Subcutaneous abdominal adipose tissue (tissue), 5 donors: ENCODE measurements at regions not wholly inside any gene's neighbourhood (a gene's known extent, or its start where the extent isn't known, plus 50 kb on each side); places are given as distances from the start of the nearest gene placed in this dataset.

Experiments
- H3K27ac ChIP-seq: one replicate; pipeline ENCODE4 v1.7.0; 2013; ENCODE audit warnings: low read depth, mild to moderate bottlenecking, inconsistent platforms, low read length, moderate library complexity
- H3K27me3 ChIP-seq, 5 donors: one replicate each; pipeline ENCODE4 v1.7.0; 2013; ENCODE audit warnings: low read length in 5 of 5, inconsistent platforms in 1 of 5; ENCODE audit not compliant: control insufficient read depth in 5 of 5, insufficient read depth in 4 of 5
- H3K36me3 ChIP-seq, 5 donors: one replicate each; pipeline ENCODE4 v1.7.0; 2013; ENCODE audit warnings: low read length in 5 of 5; ENCODE audit not compliant: control insufficient read depth in 5 of 5, insufficient read depth in 5 of 5
- H3K4me1 ChIP-seq, 5 donors: one replicate each; pipeline ENCODE4 v1.7.0; 2013; ENCODE audit warnings: low read length in 5 of 5, mild to moderate bottlenecking in 3 of 5, moderate library complexity in 1 of 5; ENCODE audit not compliant: control insufficient read depth in 5 of 5, insufficient read depth in 5 of 5
- H3K4me3 ChIP-seq, 5 donors: one replicate each; pipeline ENCODE4 v1.7.0; 2013; ENCODE audit warnings: low read length in 5 of 5, low read depth in 1 of 5
- H3K9ac ChIP-seq, 5 donors: one replicate each; pipeline ENCODE4 v1.7.0; 2013; ENCODE audit warnings: low read length in 5 of 5, mild to moderate bottlenecking in 4 of 5, moderate library complexity in 3 of 5
- H3K9me3 ChIP-seq, 5 donors: one replicate each; pipeline ENCODE4 v1.7.0; 2013; ENCODE audit warnings: low read length in 5 of 5; ENCODE audit not compliant: control insufficient read depth in 5 of 5
- donor health status: healthy.
- donor health status: healthy.
- donor health status: healthy.
- donor health status: healthy.
- donor health status: healthy.

DNA sequence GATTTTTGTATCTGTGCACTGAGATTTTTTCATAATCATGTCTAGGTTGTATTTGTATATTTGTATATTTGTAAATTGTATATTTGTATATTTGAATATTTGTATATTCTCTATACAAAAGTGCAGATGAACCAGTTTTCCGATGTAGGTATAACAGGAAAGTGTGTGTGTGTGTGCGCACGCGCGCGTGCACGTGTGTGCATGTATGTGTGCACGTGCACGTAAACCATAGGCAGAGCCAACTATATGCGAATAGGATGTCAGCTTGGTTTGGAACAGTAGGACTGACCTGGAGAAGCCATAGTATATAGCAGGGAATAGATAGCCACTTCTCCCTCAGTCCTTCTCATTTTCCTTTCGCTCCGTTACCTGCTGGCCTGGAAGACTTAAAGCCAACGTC lies 565.8 kb downstream of the XIRP2 start:
- Histone ChIP-seq H3K4me3 (no peak overlapping the region), H3K27me3 (no peaks in the 10 kb centered on the region), H3K9ac (no peak overlapping the region), H3K27ac (no peak overlapping the region), H3K36me3 (no peaks in the 10 kb centered on the region), H3K9me3 (peaks cover 0 to 20% (median 6%) of the 10 kb centered on the region in 5 donors), H3K4me1 (no peaks in the 10 kb centered on the region)

DNA sequence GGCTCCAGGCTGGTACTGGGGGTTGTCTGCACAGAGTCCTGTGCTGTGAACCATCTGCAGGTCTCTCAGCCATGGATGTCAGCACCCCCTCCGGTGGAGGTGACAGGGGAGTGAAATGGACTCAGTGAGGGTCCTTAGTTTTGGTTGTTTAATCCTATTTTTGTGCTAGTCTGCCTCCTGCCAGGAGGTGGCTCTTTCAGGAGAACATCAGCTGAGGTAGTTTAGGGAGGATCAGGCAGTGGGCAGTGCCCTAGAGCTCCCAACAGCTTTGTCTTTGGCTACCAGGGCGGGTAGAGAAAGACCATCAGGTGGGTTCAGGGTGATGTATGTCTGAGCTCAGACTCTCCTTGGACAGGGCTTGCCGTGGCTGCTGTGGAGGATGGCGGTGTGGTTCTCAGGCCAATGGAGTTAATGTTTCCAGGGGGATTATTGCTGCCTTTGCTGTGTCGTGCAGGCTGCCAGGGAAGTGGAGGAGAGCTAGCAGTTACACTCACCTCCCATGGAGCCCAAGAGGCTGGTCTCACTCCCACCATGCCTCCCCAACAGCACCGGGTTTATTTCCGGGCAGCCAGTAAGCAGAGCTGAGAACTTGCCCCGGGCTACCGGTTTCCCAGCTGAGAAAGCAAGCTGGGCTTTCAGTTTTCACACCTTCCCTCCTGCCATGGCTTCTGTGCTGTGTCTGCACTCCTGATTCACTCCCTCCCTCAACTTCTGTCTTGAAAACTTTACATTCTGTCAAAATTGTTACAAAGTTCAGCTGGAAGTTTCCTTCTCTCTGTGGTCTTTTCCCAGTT lies 563.4 kb downstream of the XIRP2 start:
- no peak overlapping the region for H3K9ac ChIP-seq
- no peaks in the 10 kb centered on the region for H3K27me3 ChIP-seq
- no peaks in the 10 kb centered on the region for H3K4me1 ChIP-seq
- H3K36me3 ChIP-seq, result no peaks in the 10 kb centered on the region
- peaks cover 0 to 24% (median 3%) of the 10 kb centered on the region in 5 donors for H3K9me3 ChIP-seq
- no peak overlapping the region for H3K27ac ChIP-seq
- no peak overlapping the region for H3K4me3 ChIP-seq

DNA sequence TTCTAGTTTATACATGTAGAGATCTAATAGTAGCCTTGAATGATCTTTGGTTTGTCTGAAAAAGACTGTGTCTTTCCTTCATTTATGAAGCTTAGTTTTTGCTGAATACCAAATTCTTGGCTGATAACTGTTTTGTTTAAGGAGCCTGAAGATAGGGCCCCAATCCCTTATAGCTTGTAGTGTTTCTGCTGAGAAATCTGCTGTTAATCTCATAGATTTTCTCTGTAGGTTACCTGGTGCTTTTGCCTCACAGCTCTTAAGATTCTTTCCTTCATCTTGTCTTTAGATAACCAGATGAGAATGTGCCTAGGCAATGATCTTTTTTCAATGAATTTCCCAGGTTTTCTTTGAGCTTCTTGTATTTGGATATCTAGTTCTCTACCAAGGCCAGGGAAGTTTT lies 562.1 kb downstream of the XIRP2 start:
- peaks cover 0 to 24% (median 3%) of the 10 kb centered on the region in 5 donors for H3K9me3 ChIP-seq
- H3K9ac ChIP-seq, result no peak overlapping the region
- H3K4me3 ChIP-seq, result no peak overlapping the region
- no peak overlapping the region for H3K27ac ChIP-seq
- no peaks in the 10 kb centered on the region for H3K27me3 ChIP-seq
- H3K36me3 ChIP-seq, result no peaks in the 10 kb centered on the region
- H3K4me1 ChIP-seq, result no peaks in the 10 kb centered on the region

DNA sequence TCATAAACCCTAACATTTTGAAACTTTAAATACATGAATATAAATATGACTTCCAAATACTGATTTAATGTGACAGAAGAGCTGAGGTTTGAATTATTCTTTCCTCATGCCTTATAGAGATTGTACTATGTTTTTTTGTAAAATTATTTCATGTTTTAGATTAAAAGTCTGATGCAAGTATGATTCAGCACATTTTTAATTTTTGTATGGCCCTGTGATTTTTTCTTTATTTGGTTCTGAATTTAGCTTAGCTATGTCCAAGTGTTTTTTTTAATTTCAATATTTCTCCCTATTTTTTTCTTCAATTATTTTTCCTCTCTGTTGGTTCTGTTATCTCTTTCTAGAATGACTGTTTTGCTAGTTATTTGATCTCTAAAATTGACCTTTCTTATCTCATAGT lies 552.1 kb downstream of the XIRP2 start:
- H3K9ac ChIP-seq, result no peak overlapping the region
- H3K4me1 ChIP-seq, result no peaks in the 10 kb centered on the region
- no peak overlapping the region for H3K4me3 ChIP-seq
- no peaks in the 10 kb centered on the region for H3K27me3 ChIP-seq
- H3K27ac ChIP-seq, result no peak overlapping the region
- H3K36me3 ChIP-seq, result no peaks in the 10 kb centered on the region
- no peaks in the 10 kb centered on the region for H3K9me3 ChIP-seq

DNA sequence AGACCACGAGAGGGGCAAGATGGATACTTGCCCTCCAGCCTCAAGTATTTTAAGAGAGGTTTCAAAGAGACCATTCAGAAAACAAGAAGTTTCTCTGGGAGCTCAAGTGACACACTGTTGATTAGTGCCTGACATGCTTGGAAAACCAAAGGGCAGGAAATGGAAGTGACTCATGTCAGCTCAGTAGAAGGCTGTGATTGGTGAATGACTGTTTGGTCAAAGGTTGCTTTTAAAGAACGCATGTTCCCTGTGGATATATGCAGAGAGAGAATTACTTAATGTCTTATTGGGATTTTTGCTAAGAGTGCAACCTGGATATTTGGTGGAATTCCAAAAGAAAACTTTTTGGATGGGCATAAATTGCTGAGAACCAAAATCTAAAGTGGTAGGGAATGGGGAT lies 549.9 kb downstream of the XIRP2 start:
- Histone ChIP-seq H3K4me3 (no peak overlapping the region), H3K9ac (no peak overlapping the region), H3K36me3 (no peaks in the 10 kb centered on the region), H3K27ac (no peak overlapping the region), H3K9me3 (no peaks in the 10 kb centered on the region), H3K27me3 (no peaks in the 10 kb centered on the region), H3K4me1 (no peaks in the 10 kb centered on the region)

DNA sequence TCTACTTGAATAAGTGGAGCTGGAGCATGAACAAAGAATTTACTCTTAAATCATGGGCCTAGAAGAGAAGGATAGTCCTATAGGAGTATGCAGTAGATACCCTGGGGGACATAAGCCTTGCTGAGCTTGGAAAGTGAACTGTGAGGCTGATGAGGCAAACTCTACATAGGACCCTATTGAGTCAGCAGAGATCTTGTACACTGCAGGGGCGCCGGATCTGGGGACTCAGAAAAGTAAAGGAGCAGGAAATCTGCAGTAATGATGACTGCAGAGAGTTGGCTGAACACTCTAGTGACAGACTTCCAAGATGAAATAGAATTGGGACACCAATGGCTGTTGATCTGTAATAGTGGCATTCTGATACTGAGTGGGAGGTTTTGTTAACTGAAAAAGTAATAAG lies 543.7 kb downstream of the XIRP2 start:
- Histone ChIP-seq H3K4me3 (no peak overlapping the region), H3K4me1 (no peaks in the 10 kb centered on the region), H3K36me3 (no peaks in the 10 kb centered on the region), H3K27ac (no peak overlapping the region), H3K9ac (no peak overlapping the region), H3K9me3 (no peaks in the 10 kb centered on the region), H3K27me3 (no peaks in the 10 kb centered on the region)

DNA sequence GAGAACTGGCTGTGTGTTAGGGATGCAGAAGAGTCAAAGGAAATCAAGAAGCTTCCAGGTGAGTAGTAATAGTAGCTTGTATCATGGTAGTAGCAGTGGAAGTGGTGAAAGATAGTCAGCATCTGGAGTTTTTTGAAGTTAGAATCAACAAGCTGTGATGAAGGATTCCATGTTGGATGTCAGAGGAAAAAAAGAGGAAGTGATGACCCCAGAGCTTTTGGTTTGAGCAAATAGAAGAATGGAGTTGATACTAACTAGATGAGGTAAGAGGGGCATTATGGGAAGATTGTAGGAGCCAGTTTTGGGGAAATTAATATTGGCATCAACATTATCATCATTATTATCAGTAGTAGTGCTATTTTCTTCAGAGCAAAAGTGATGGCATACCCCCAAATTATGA lies 542.2 kb downstream of the XIRP2 start:
- Histone ChIP-seq H3K4me3 (no peak overlapping the region), H3K27me3 (no peaks in the 10 kb centered on the region), H3K4me1 (no peaks in the 10 kb centered on the region), H3K9ac (no peak overlapping the region), H3K9me3 (no peaks in the 10 kb centered on the region), H3K36me3 (no peaks in the 10 kb centered on the region), H3K27ac (no peak overlapping the region)

DNA sequence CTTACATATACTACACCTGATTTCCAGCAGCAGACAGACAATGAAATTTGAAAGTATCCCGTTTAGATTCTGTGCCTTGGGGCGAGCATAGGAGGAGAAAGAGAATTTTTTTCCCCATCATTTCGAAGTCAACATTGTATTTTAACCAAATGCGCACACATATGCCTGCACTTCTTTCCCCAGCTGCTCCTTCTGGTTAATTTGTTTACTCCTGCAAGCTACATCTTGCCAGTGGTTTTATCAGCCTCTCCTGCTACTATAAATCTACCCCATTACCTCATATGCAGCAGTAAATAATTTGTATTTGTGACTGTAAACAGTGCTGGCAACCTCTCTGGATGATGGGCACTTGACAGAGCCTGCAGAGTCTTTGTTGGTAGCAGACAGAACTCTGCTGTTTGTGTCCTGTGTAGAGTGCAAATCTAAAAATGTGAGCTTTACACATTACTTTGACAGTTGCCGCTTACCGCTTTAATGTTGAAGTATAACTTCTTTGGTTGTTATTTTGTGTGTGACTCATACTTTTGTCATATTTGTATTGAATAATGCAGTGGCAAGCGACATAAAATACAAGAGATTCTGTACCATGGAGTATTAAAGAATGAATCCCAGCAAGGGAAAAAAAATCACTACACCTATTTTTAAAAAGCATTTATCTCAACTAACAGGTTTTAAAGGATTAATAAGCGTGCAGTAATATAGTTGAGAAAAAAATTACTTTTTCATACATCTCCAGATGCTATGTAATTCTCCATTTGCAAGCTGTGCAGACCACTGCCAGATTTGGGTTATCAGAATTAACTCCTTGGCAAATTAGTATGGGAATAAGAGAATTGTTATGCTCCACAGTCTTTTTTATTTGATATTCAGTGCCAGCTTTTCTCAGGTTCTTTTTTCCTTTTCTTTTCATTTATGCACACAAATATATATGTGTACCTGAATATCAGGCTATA lies 536.8 kb downstream of the XIRP2 start:
- Histone ChIP-seq H3K4me3 (no peak overlapping the region), H3K4me1 (no peaks in the 10 kb centered on the region), H3K9me3 (no peaks in the 10 kb centered on the region), H3K9ac (no peak overlapping the region), H3K27ac (no peak overlapping the region), H3K36me3 (no peaks in the 10 kb centered on the region), H3K27me3 (no peaks in the 10 kb centered on the region)

DNA sequence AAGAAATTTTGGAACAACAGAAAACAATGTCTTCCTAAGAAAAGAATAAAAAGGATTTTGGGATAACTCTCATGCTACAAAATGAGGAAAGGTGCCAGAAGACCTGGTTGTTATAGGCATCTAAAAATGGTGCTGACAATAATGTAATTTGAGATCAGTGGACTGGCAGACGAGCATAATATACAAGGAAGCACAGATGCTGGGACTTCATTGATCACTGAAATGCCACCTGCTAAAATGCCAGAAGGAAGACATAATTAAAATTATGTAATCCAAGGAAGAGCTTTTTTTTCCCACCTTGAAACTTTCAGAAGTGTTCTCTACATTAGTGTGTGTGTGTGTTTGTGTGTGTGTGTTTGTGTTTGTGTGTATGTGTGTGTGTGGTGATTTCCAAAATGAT lies 535.9 kb downstream of the XIRP2 start:
- Histone ChIP-seq H3K27ac (no peak overlapping the region), H3K27me3 (no peaks in the 10 kb centered on the region), H3K9me3 (no peaks in the 10 kb centered on the region), H3K36me3 (no peaks in the 10 kb centered on the region), H3K4me3 (no peak overlapping the region), H3K4me1 (no peaks in the 10 kb centered on the region), H3K9ac (no peak overlapping the region)

DNA sequence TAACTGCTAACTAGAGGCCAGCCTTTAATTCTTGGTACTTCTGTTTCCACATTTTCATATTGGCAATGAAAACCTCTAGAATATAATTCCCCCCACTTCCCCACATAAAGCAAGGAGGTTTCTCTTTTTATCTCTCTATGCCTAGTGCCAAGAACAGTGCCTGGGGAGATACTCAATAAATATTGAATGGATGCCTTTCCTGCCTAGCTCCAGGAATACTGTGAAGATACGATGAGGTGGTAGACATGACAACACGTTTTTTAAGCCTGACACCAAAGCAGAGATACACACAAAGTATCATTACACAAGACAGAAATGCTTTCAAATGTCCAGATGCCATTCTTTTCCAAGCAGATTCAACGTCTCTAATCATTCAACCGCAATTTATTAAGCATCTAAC lies 535.5 kb downstream of the XIRP2 start:
- Histone ChIP-seq H3K27ac (no peak overlapping the region), H3K4me3 (no peak overlapping the region), H3K27me3 (no peaks in the 10 kb centered on the region)

More for the DNA sequence above, 535.5 kb downstream of the XIRP2 start:
- Histone ChIP-seq H3K9me3 (no peaks in the 10 kb centered on the region), H3K4me1 (no peaks in the 10 kb centered on the region), H3K36me3 (no peaks in the 10 kb centered on the region), H3K9ac (no peak overlapping the region)
